ENCODE measurements at regions not wholly inside any gene's neighbourhood (a gene's known extent, or its start where the extent isn't known, plus 50 kb on each side); places are given as distances from the start of the nearest gene placed in this dataset.

DNA sequence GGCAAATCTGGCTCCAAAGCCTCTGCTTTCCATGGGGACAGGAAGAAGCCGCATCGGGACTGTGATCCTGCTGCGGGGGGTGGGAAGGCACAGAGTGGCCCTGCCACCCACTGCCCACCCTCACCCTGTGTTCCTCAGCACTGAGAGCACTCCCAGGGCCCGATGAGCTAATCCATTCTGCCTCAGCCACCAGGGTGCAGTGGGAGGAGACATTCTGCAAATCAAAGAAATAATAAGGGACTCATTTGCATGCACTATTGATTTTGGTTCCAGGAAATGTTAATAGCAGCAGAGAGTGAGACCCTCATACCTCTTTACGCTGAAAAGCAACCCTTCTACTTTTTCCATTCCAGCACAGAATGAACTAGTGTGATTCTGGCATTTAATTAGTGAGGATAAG, 572.8 kb downstream of the INHBA start:
- TF ChIP-seq POLR2A (IDR thresholded peaks at IDR 0.05) (no peak), CTCF (IDR thresholded peaks at IDR 0.05) (no peak)

Measured in right lobe of liver (tissue), 4 donors.